Esophagus (tissue), 2 donors: ENCODE measurements at regions not wholly inside any gene's neighbourhood (a gene's known extent, or its start where the extent isn't known, plus 50 kb on each side); places are given as distances from the start of the nearest gene placed in this dataset.

Experiments used
- H3K27ac ChIP-seq, 2 donors: one replicate each; pipeline ENCODE4 v1.5.1; 2013; ENCODE audit warnings: low read depth in 2 of 2, mild to moderate bottlenecking in 2 of 2, inconsistent platforms in 1 of 2, low read length in 1 of 2, moderate library complexity in 1 of 2
- H3K27me3 ChIP-seq, 2 donors: one replicate each; pipeline ENCODE4 v1.6.1; 2013; ENCODE audit warnings: low read length in 2 of 2, control low read depth in 1 of 2, mild to moderate bottlenecking in 1 of 2; ENCODE audit not compliant: insufficient read depth in 2 of 2, control insufficient read depth in 1 of 2
- H3K36me3 ChIP-seq, 2 donors: one replicate each; pipeline ENCODE4 v1.6.1; 2013; ENCODE audit warnings: low read length in 1 of 2; ENCODE audit not compliant: control insufficient read depth in 2 of 2, insufficient read depth in 2 of 2
- H3K4me1 ChIP-seq, 2 donors: one replicate each; pipeline ENCODE4 v1.6.1; 2013; ENCODE audit warnings: low read length in 1 of 2; ENCODE audit not compliant: control insufficient read depth in 2 of 2, insufficient read depth in 2 of 2
- H3K4me3 ChIP-seq, 2 donors: one replicate each; pipeline ENCODE4 v1.5.1; 2013; ENCODE audit warnings: low read length in 2 of 2, mild to moderate bottlenecking in 2 of 2, low read depth in 1 of 2, moderate library complexity in 1 of 2
- H3K9me3 ChIP-seq, 2 donors: one replicate each; pipeline ENCODE4 v1.6.1; 2013; ENCODE audit warnings: mild to moderate bottlenecking in 2 of 2, low read depth in 1 of 2, low read length in 1 of 2, moderate library complexity in 1 of 2; ENCODE audit not compliant: control insufficient read depth in 2 of 2, insufficient read depth in 1 of 2
- WGBS, 2 donors: extraction: QIAGEN DNeasy Blood & Tissue Kit; methylation state at CpG; one replicate each; pipeline ENCODE4 v1.1.7; 2013; 5-methylcytosine and 5-hydroxymethylcytosine counted together
- donor health status: healthy with polysubstance abuse.
- donor health status: Bipolar disorder and iron deficiency.

DNA sequence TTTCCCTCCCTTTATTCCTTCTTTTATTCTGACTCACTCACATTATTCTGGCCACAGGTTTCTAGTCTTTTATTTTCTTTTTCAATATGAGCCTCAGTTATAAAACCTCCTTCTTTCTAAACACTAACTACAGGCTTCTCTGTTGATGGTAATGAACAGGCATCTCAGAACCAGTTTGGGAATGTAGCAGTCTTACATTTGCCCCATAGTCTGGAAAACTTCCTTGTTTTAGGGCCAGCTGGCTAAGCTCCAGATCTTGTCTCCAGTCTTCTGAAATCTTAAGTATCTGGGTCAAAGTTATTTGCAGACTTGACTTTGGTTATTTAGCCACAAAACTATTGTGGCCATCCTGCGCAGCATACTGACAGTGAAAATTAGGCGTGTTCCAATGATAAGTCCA, 97.0 kb upstream of the MAN1A1 start:
- Histone ChIP-seq H3K4me3 (no peak overlapping the region), H3K9me3 (no peaks in the 10 kb centered on the region), H3K27ac (no peak overlapping the region), H3K27me3 (no peaks in the 10 kb centered on the region), H3K4me1 (peaks cover 0 to 2% of the 10 kb centered on the region in 2 donors), H3K36me3 (no peaks in the 10 kb centered on the region)
- WGBS, 2 donors = 57 to 71% methylated on average over 2 of the region's 2 CpGs

GRCh38 chr6:119446115-119446554, 96.6 kb upstream of the MAN1A1 start:
- Histone ChIP-seq H3K36me3 (no peaks in the 10 kb centered on the region), H3K9me3 (no peaks in the 10 kb centered on the region), H3K27ac (no peak overlapping the region), H3K4me1 (peaks cover 0 to 2% of the 10 kb centered on the region in 2 donors), H3K27me3 (no peaks in the 10 kb centered on the region), H3K4me3 (no peak overlapping the region)
- 80 to 89% methylated on average over 1 of the region's 1 CpG for WGBS, 2 donors

- no peaks in the 10 kb centered on the region for H3K27me3 ChIP-seq
- no peaks in the 10 kb centered on the region for H3K9me3 ChIP-seq
- no peaks in the 10 kb centered on the region for H3K36me3 ChIP-seq
- no peak overlapping the region for H3K27ac ChIP-seq
- H3K4me1 ChIP-seq = peaks cover 0 to 2% of the 10 kb centered on the region in 2 donors
- 95 to 97% methylated on average over 4 of the region's 4 CpGs for WGBS, 2 donors
- no peak overlapping the region for H3K4me3 ChIP-seq
These were observed 96.1 kb upstream of the MAN1A1 start for GRCh38 chr6:119445666-119446065.

GRCh38 chr6:119444642-119445557, 95.3 kb upstream of the MAN1A1 start:
- Histone ChIP-seq H3K4me3 (no peak overlapping the region), H3K9me3 (no peaks in the 10 kb centered on the region), H3K36me3 (no peaks in the 10 kb centered on the region), H3K4me1 (peaks cover 0 to 2% of the 10 kb centered on the region in 2 donors), H3K27ac (no peak overlapping the region), H3K27me3 (no peaks in the 10 kb centered on the region)
- 71 to 88% methylated on average over 4 of the region's 4 CpGs for WGBS, 2 donors

DNA sequence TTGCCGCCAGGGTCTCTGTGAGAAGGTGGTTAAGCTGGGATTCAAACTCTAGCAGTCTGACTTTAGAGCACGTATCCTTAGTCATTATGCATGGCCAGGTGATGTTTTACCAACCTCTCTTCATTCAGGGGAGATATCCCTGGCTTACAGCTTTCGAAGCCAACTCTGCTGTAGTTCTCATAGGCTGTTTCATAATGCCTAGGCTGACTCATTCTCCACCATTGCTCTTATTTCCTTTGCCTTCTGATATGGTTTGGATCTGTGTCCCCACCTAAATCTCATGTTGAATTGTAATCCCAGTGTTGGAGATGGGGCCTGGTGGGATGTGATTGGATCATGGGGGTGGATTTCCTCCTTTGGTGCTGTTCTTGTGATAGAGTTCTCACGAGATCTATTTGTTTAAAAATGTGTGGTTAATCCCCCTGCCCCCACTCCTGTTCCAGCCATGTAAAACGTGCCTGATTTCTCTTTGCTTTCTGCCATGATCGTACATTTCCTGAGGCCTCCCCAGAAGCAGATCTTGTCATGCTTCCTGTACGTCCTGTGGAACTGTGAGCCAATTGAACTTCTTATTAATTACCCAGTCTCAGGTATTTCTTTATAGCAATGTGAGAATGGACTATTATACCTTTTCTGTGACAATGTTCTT, 94.6 kb upstream of the MAN1A1 start:
- WGBS, 2 donors = 80 to 82% methylated on average over 7 of the region's 7 CpGs
- peaks cover 0 to 2% of the 10 kb centered on the region in 2 donors for H3K4me1 ChIP-seq
- no peaks in the 10 kb centered on the region for H3K36me3 ChIP-seq
- H3K4me3 ChIP-seq = no peak overlapping the region
- H3K9me3 ChIP-seq = no peaks in the 10 kb centered on the region
- no peak overlapping the region for H3K27ac ChIP-seq
- H3K27me3 ChIP-seq = no peaks in the 10 kb centered on the region

GRCh38 chr6:119442776-119443184, 93.2 kb upstream of the MAN1A1 start:
- H3K9me3 ChIP-seq = no peaks in the 10 kb centered on the region
- H3K4me1 ChIP-seq = peaks cover 0 to 2% of the 10 kb centered on the region in 2 donors
- H3K4me3 ChIP-seq = no peak overlapping the region
- H3K27ac ChIP-seq = no peak overlapping the region
- H3K36me3 ChIP-seq = no peaks in the 10 kb centered on the region
- H3K27me3 ChIP-seq = no peaks in the 10 kb centered on the region
- WGBS, 2 donors = 62 to 72% methylated on average over 9 of the region's 9 CpGs

DNA sequence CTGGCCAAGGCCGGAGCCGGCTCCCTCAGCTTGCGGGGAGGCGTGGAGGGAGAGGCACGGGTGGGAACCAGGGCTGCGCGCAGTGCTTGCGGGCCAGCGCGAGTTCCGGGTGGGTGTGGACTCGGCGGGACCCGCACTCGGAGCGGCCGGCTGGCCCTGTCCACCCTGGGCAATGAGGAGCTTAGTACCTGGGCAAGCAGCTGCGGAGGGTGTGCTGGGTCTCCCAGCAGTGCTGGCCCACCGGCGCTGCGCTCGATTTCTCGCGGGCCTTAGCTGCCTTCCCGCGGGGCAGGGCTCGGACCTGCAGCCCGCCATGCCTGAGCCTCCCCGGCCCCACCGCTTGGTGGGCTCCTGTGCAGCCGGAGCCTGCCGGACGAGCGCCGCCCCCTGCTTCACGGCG, 91.4 kb upstream of the MAN1A1 start:
- Histone ChIP-seq H3K27me3 (no peaks in the 10 kb centered on the region), H3K4me1 (peaks cover 0 to 2% of the 10 kb centered on the region in 2 donors), H3K27ac (no peak overlapping the region), H3K4me3 (no peak overlapping the region), H3K36me3 (no peaks in the 10 kb centered on the region), H3K9me3 (no peaks in the 10 kb centered on the region)
- WGBS, 2 donors = 98 to 99% methylated on average over 37 of the region's 37 CpGs

DNA sequence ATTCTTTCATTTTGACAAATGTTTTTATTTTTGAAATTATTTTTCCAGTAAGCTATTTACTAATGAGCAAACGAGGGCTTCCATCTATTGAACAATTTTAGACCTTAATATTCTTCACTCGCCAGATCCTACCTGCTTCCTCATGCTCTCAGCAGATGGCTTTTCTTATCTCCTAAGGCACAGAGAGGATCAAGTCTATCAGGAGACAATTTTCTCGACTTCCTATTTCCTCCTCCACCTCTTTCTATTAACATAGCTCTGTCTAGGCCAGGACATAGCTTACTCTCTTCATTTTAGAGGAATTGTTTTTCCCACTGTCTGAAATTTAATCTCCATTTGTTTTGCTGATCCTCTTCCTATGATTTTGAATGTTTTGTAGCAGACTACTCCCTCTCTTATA, 87.0 kb upstream of the MAN1A1 start:
- no peak overlapping the region for H3K27ac ChIP-seq
- 70 to 80% methylated on average over 3 of the region's 3 CpGs for WGBS, 2 donors
- H3K4me3 ChIP-seq = no peak overlapping the region
- H3K27me3 ChIP-seq = no peaks in the 10 kb centered on the region
- H3K36me3 ChIP-seq = no peaks in the 10 kb centered on the region
- H3K9me3 ChIP-seq = no peaks in the 10 kb centered on the region
- no peaks in the 10 kb centered on the region for H3K4me1 ChIP-seq

DNA sequence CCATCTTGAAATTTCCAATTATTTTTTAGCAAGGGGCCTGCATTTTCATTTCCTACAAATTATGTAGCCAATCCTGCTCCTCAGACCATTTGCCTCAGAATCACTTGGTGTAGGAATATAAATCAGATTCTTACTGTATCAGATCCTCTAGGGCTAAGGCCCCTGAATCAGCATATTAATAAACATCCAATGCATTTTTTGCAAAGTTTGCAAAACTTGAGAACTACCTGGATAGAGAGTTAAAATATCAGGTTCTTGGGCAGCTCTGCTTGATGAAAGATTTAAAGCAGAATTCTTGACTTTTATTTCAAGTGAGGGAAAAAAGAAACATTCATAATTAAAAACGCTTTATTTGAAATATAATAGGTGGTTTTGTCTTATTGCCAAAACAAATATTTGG, 82.2 kb upstream of the MAN1A1 start:
- no peaks in the 10 kb centered on the region for H3K36me3 ChIP-seq
- 79 to 87% methylated on average over 1 of the region's 1 CpG for WGBS, 2 donors
- no peak overlapping the region for H3K27ac ChIP-seq
- H3K4me3 ChIP-seq = no peak overlapping the region
- H3K9me3 ChIP-seq = no peaks in the 10 kb centered on the region
- no peaks in the 10 kb centered on the region for H3K4me1 ChIP-seq
- no peaks in the 10 kb centered on the region for H3K27me3 ChIP-seq
